ENCODE measurements at regions not wholly inside any gene's neighbourhood (a gene's known extent, or its start where the extent isn't known, plus 50 kb on each side); places are given as distances from the start of the nearest gene placed in this dataset.

- no peak for DNase-seq
- Histone ChIP-seq H3K27ac (ENCODE audit: low read depth, low read length) (no peak overlapping the region), H3K9ac (ENCODE audit: extremely low read depth, low read length, poor library complexity, severe bottlenecking) (no peak overlapping the region), H3K4me3 (ENCODE audit: low read length) (no peak overlapping the region), H3K27me3 (ENCODE audit: control insufficient read depth, insufficient read depth, low read length, poor library complexity, severe bottlenecking) (no peaks in the 10 kb centered on the region), H3K36me3 (ENCODE audit: control insufficient read depth, insufficient read depth, low read length) (no peaks in the 10 kb centered on the region), H3K4me1 (ENCODE audit: control insufficient read depth, insufficient read depth, low read length) (no peaks in the 10 kb centered on the region), H3K9me3 (ENCODE audit: control insufficient read depth, low read length) (no peaks in the 10 kb centered on the region)
- H3K4me1 Mint-ChIP-seq = no peaks in the 10 kb centered on the region
- H3K36me3 Mint-ChIP-seq (ENCODE audit: low read depth) = no peaks in the 10 kb centered on the region
- no peak overlapping the region for H3K4me3 Mint-ChIP-seq
- no peak overlapping the region for H3K27ac Mint-ChIP-seq
- WGBS, 2 experiments (ENCODE audit: insufficient coverage in 1 of 2, insufficient read length in 1 of 2) = 83% methylated on average over 1 of the region's 1 CpG; no CpG with 5 or more reads in 1 of the 2 experiments
- no peaks in the 10 kb centered on the region for H3K9me3 Mint-ChIP-seq
- H3K27me3 Mint-ChIP-seq (ENCODE audit: insufficient read depth) = peaks cover 2% of the 10 kb centered on the region
- no peak for TF ChIP-seq CTCF (conservative IDR thresholded peaks at IDR 0.05)
Measured at GRCh38 chr5:8895599-8895998, 650.3 kb downstream of the SEMA5A start.

- Mint-ChIP-seq H3K36me3 (ENCODE audit: low read depth) (no peaks in the 10 kb centered on the region), H3K27me3 (ENCODE audit: insufficient read depth) (no peaks in the 10 kb centered on the region), H3K4me1 (no peaks in the 10 kb centered on the region), H3K4me3 (no peak overlapping the region), H3K9me3 (no peaks in the 10 kb centered on the region), H3K27ac (no peak overlapping the region)
- Histone ChIP-seq H3K36me3 (ENCODE audit: control insufficient read depth, insufficient read depth, low read length) (no peaks in the 10 kb centered on the region), H3K4me1 (ENCODE audit: control insufficient read depth, insufficient read depth, low read length) (no peaks in the 10 kb centered on the region), H3K9ac (ENCODE audit: extremely low read depth, low read length, poor library complexity, severe bottlenecking) (no peak overlapping the region), H3K27me3 (ENCODE audit: control insufficient read depth, insufficient read depth, low read length, poor library complexity, severe bottlenecking) (no peaks in the 10 kb centered on the region), H3K27ac (ENCODE audit: low read depth, low read length) (no peak overlapping the region), H3K4me3 (ENCODE audit: low read length) (no peak overlapping the region), H3K9me3 (ENCODE audit: control insufficient read depth, low read length) (no peaks in the 10 kb centered on the region)
- no peak for DNase-seq
- TF ChIP-seq CTCF (conservative IDR thresholded peaks at IDR 0.05) = no peak
- WGBS, 2 experiments (ENCODE audit: insufficient coverage in 1 of 2, insufficient read length in 1 of 2) = 89 to 100% methylated on average over 3 to 5 of the region's 5 CpGs
Measured at GRCh38 chr5:8897316-8897715, 648.6 kb downstream of the SEMA5A start.

DNA sequence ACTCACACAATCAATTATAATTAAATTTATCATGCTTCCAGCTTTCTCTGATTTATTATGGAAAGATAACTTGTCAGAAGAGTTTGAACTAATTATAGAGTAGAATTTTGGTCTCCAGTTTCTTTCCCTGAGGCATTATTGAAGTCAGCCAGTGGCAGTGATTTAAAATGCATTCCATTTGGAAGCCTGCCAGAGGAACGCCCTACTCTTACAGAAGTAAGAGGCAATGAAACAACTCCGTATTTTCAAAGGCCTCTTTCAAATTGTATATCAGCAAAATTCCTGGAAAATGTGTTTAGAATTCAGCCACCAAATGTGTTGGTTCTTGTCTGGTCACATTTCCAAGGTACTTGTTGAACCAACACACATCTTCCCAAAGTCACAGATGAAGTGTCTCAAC, 640.9 kb downstream of the SEMA5A start:
- no peaks in the 10 kb centered on the region for H3K9me3 ChIP-seq (ENCODE audit: control insufficient read depth, low read length)
- no peaks in the 10 kb centered on the region for H3K27me3 ChIP-seq (ENCODE audit: control insufficient read depth, insufficient read depth, low read length, poor library complexity, severe bottlenecking)
- Mint-ChIP-seq H3K4me3 (no peak overlapping the region), H3K36me3 (ENCODE audit: low read depth) (no peaks in the 10 kb centered on the region), H3K4me1 (no peaks in the 10 kb centered on the region), H3K27ac (no peak overlapping the region), H3K27me3 (ENCODE audit: insufficient read depth) (no peaks in the 10 kb centered on the region), H3K9me3 (no peaks in the 10 kb centered on the region)
- no peak overlapping the region for H3K9ac ChIP-seq (ENCODE audit: extremely low read depth, low read length, poor library complexity, severe bottlenecking)
- no peak overlapping the region for H3K27ac ChIP-seq (ENCODE audit: low read depth, low read length)
- no peak overlapping the region for H3K4me3 ChIP-seq (ENCODE audit: low read length)
- no peaks in the 10 kb centered on the region for H3K4me1 ChIP-seq (ENCODE audit: control insufficient read depth, insufficient read depth, low read length)
- DNase-seq = no peak
- H3K36me3 ChIP-seq (ENCODE audit: control insufficient read depth, insufficient read depth, low read length) = no peaks in the 10 kb centered on the region
- 73 to 89% methylated on average over 2 of the region's 2 CpGs for WGBS, 2 experiments (ENCODE audit: insufficient coverage in 1 of 2, insufficient read length in 1 of 2)
- no peak for TF ChIP-seq CTCF (conservative IDR thresholded peaks at IDR 0.05)

All from endodermal cell (in vitro differentiated cells).